ENCODE measurements at regions not wholly inside any gene's neighbourhood (a gene's known extent, or its start where the extent isn't known, plus 50 kb on each side); places are given as distances from the start of the nearest gene placed in this dataset.

- TF ChIP-seq, protein P1, sequence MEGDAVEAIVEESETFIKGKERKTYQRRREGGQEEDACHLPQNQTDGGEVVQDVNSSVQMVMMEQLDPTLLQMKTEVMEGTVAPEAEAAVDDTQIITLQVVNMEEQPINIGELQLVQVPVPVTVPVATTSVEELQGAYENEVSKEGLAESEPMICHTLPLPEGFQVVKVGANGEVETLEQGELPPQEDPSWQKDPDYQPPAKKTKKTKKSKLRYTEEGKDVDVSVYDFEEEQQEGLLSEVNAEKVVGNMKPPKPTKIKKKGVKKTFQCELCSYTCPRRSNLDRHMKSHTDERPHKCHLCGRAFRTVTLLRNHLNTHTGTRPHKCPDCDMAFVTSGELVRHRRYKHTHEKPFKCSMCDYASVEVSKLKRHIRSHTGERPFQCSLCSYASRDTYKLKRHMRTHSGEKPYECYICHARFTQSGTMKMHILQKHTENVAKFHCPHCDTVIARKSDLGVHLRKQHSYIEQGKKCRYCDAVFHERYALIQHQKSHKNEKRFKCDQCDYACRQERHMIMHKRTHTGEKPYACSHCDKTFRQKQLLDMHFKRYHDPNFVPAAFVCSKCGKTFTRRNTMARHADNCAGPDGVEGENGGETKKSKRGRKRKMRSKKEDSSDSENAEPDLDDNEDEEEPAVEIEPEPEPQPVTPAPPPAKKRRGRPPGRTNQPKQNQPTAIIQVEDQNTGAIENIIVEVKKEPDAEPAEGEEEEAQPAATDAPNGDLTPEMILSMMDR (IDR thresholded peaks at IDR 0.05), result no peak
- TF ChIP-seq POLR2A (IDR thresholded peaks at IDR 0.05), result no peak
Measured at GRCh38 chr10:9898633-9899395, 1118.9 kb upstream of the CELF2 start.

All from thyroid gland (tissue), 4 donors.